ENCODE measurements at regions not wholly inside any gene's neighbourhood (a gene's known extent, or its start where the extent isn't known, plus 50 kb on each side); places are given as distances from the start of the nearest gene placed in this dataset.
A peak's percentile ranks its signal among the peaks of the same experiment; 100 is the strongest.

DNA sequence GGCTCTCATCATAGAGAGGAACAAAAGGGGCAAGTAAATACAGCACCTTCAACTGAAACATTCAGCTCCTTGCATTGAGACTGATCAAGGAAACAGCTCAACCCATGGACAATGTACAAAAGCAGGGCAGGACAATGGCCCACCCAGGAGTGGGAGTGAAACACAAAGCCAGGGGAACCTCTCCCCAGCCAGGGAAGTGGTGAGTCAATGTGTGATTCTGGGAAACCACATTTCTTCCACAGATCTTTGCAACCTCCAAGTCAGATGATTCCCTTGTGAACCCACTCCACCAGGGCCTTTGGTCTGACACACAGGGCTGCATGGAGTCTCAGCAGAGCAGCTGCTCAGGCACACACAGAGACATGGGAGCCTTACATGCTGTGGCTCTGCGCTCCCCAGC is 294.5 kb downstream of the NR4A2 start:
- no peaks in the 10 kb centered on the region; the same call in 1 of the 2 replicates for H3K36me3 ChIP-seq (ENCODE audit: control insufficient read depth, insufficient read depth, low read length)
- intact Hi-C loops (cut with micrococcal nuclease; ENCODE audit: unreplicated experiment): no loop called here
- H3K36me3 Mint-ChIP-seq (ENCODE audit: insufficient read depth, unreplicated experiment): no peaks in the 10 kb centered on the region
- no peak for TF ChIP-seq CTCF (IDR thresholded peaks at IDR 0.05; ENCODE audit: insufficient read depth in 1 of 2, low read depth in 1 of 2, low read length in 1 of 2, severe bottlenecking in 1 of 2, unreplicated experiment in 1 of 2)
- peaks cover 10% of the 10 kb centered on the region for H3K9me3 Mint-ChIP-seq (ENCODE audit: unreplicated experiment)
- H3K4me1 Mint-ChIP-seq (ENCODE audit: low read depth, unreplicated experiment): peaks cover 19% of the 10 kb centered on the region
- BruUV-seq (replicated peaks): no TSS peak
- H3K27me3 Mint-ChIP-seq (ENCODE audit: insufficient read depth, unreplicated experiment): no peaks in the 10 kb centered on the region
- no peaks in the 10 kb centered on the region for H3K27me3 ChIP-seq (replicated peaks; ENCODE audit: control insufficient read depth, insufficient read depth, low read length)
- H3K27ac Mint-ChIP-seq (ENCODE audit: unreplicated experiment): peak overlapping the region; percentile 25
- POLR2A ChIA-PET: no interaction called here
- no peak overlapping the region for H3K4me3 ChIP-seq (ENCODE audit: low read depth, low read length)
- H3K4me3 Mint-ChIP-seq (ENCODE audit: unreplicated experiment): no peak overlapping the region
- no peak for DNase-seq
- H3K9me3 ChIP-seq: no peaks in the 10 kb centered on the region
- H3K4me1 ChIP-seq: peaks cover 12% of the 10 kb centered on the region
- CTCF ChIA-PET: no interaction called here

- intact Hi-C loops (cut with micrococcal nuclease; ENCODE audit: unreplicated experiment): no loop called here
- Mint-ChIP-seq H3K9me3 (ENCODE audit: unreplicated experiment) (peaks cover 5% of the 10 kb centered on the region), H3K4me3 (ENCODE audit: unreplicated experiment) (peak overlapping the region; percentile 0), H3K27me3 (ENCODE audit: insufficient read depth, unreplicated experiment) (no peaks in the 10 kb centered on the region), H3K4me1 (ENCODE audit: low read depth, unreplicated experiment) (peaks cover 15% of the 10 kb centered on the region), H3K27ac (ENCODE audit: unreplicated experiment) (peak overlapping the region; percentile 25), H3K36me3 (ENCODE audit: insufficient read depth, unreplicated experiment) (no peaks in the 10 kb centered on the region)
- Histone ChIP-seq H3K27me3 (replicated peaks; ENCODE audit: control insufficient read depth, insufficient read depth, low read length) (no peaks in the 10 kb centered on the region), H3K36me3 (ENCODE audit: control insufficient read depth, insufficient read depth, low read length) (no peaks in the 10 kb centered on the region; the same call in 1 of the 2 replicates), H3K4me1 (peaks cover 12% of the 10 kb centered on the region), H3K9me3 (no peaks in the 10 kb centered on the region), H3K4me3 (ENCODE audit: low read depth, low read length) (no peak overlapping the region)
- ChIA-PET POLR2A (no interaction called here), CTCF (no interaction called here)
- no TSS peak for BruUV-seq (replicated peaks)
- DNase-seq: peak in 1 of 2 experiments; percentile 13
- TF ChIP-seq CTCF (IDR thresholded peaks at IDR 0.05; ENCODE audit: insufficient read depth in 1 of 2, low read depth in 1 of 2, low read length in 1 of 2, severe bottlenecking in 1 of 2, unreplicated experiment in 1 of 2): no peak
These were observed 295.0 kb downstream of the NR4A2 start for GRCh38 chr2:156037482-156037881.

DNA sequence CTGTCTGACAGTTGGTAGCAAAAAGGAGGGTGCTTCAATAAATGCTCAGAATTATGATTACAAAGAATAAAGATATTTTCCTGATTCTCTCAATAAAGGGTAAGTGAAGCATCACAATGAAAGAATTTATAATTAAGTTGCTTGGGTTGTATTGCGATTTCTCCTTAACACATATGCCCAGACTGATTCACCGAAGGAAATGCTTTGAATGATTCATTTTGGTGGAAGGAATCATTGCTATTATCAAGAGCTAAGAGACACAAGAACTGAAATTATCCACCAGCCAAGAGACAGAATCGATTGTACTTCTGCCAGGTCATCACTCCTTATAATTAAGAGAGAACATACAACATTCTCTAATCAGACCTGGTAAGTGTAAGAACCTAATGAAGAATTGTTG is 301.4 kb downstream of the NR4A2 start:
- Mint-ChIP-seq H3K27ac (ENCODE audit: unreplicated experiment) (no peak overlapping the region), H3K4me1 (ENCODE audit: low read depth, unreplicated experiment) (no peaks in the 10 kb centered on the region), H3K4me3 (ENCODE audit: unreplicated experiment) (no peak overlapping the region), H3K27me3 (ENCODE audit: insufficient read depth, unreplicated experiment) (no peaks in the 10 kb centered on the region), H3K9me3 (ENCODE audit: unreplicated experiment) (no peaks in the 10 kb centered on the region), H3K36me3 (ENCODE audit: insufficient read depth, unreplicated experiment) (no peaks in the 10 kb centered on the region)
- DNase-seq: no peak
- Histone ChIP-seq H3K4me3 (ENCODE audit: low read depth, low read length) (no peak overlapping the region), H3K4me1 (no peaks in the 10 kb centered on the region), H3K36me3 (ENCODE audit: control insufficient read depth, insufficient read depth, low read length) (no peaks in the 10 kb centered on the region), H3K27me3 (replicated peaks; ENCODE audit: control insufficient read depth, insufficient read depth, low read length) (no peaks in the 10 kb centered on the region), H3K9me3 (no peaks in the 10 kb centered on the region)
- POLR2A ChIA-PET: no interaction called here
- no peak for TF ChIP-seq CTCF (IDR thresholded peaks at IDR 0.05; ENCODE audit: insufficient read depth in 1 of 2, low read depth in 1 of 2, low read length in 1 of 2, severe bottlenecking in 1 of 2, unreplicated experiment in 1 of 2)
- CTCF ChIA-PET: no interaction called here
- intact Hi-C loops (cut with micrococcal nuclease; ENCODE audit: unreplicated experiment): no loop called here
- no TSS peak for BruUV-seq (replicated peaks)

Data from Caco-2 (cell line).